Transverse colon (tissue), 4 donors: ENCODE measurements at regions not wholly inside any gene's neighbourhood (a gene's known extent, or its start where the extent isn't known, plus 50 kb on each side); places are given as distances from the start of the nearest gene placed in this dataset.

Experiments
- DNase-seq: peaks from one replicate; pipeline ENCODE4 v3.0.0-alpha.2; 2019
- H3K27ac ChIP-seq, 4 donors: fragments of 200-600 bp; sonication (generic); 2 replicates each; pipeline ENCODE4 v1.5.1; 2016 to 2018; ENCODE audit warnings: inconsistent platforms in 4 of 4
- H3K27me3 ChIP-seq: fragments of 200-600 bp; sonication (generic); 2 replicates; pipeline ENCODE4 v1.5.1; 2017; ENCODE audit warnings: inconsistent platforms
- H3K36me3 ChIP-seq, 4 donors: fragments of 200-600 bp; sonication (generic); 2 replicates each; pipeline ENCODE4 v1.5.1; 2017 to 2019; ENCODE audit warnings: inconsistent platforms in 4 of 4
- H3K4me1 ChIP-seq, 4 donors: fragments of 200-600 bp; sonication (generic); 2 replicates each; pipeline ENCODE4 v1.5.1; 2017 to 2020; ENCODE audit warnings: inconsistent platforms in 4 of 4
- H3K4me3 ChIP-seq, 4 donors: fragments of 200-600 bp; sonication (generic); 1 replicate in 1 of 4; 2 replicates in 3 of 4; pipeline versions ENCODE4 v1.5.1 to v1.6.1; 2017 to 2019; ENCODE audit warnings: inconsistent platforms in 4 of 4
- H3K9me3 ChIP-seq, 2 donors: fragments of 200-600 bp; sonication (generic); 2 replicates each; pipeline ENCODE4 v1.5.1; 2017 to 2019; ENCODE audit warnings: inconsistent platforms in 2 of 2
- EP300 ChIP-seq: sonication (generic); formaldehyde crosslinking; IDR thresholded peaks from one replicate; pipeline ENCODE4 v1.6.1; 2017; ENCODE audit warnings: antibody characterized with exemption, low read depth
- POLR2A ChIP-seq: fragments of 450-650 bp; IDR thresholded peaks from one replicate; pipeline ENCODE4 v1.6.1; 2016; ENCODE audit warnings: antibody characterized with exemption, mild to moderate bottlenecking, moderate library complexity
- POLR2AphosphoS5 ChIP-seq, 3 donors: sonication (generic); formaldehyde crosslinking; IDR thresholded peaks; one replicate each; pipeline ENCODE4 v1.6.1; 2016; ENCODE audit warnings: antibody characterized with exemption in 3 of 3
- WGBS, 2 donors: methylation state at CpG; one replicate each; pipeline ENCODE4 v1.1.5; 2018; ENCODE audit warnings: low coverage in 1 of 2; 5-methylcytosine and 5-hydroxymethylcytosine counted together
- in situ Hi-C, 4 donors: fragments of 200-750 bp; cut with MboI; loops; one replicate each; pipeline versions ENCODE4 v1.15.0 to v1.15.1; 2017; ENCODE audit warnings: low sequenced_read_pairs in 3 of 4, low pct_ligation_motif_present in 1 of 4, low pct_unique_long_range_greater_than_20kb in 1 of 4
- intact Hi-C: fragments of 100-400 bp; cut with DNase I; formaldehyde crosslinking; loops from one replicate; pipeline ENCODE4 v1.15.1; 2023; ENCODE audit warnings: low total_unique reads
- TF ChIP-seq, protein P1 (sequence below), 5 experiments: fragments of 200-600 bp in 3 of 5; fragments of 450-650 bp in 2 of 5; sonication (generic) in 3 of 5; IDR thresholded peaks; 1 replicate in 2 of 5; 2 replicates in 3 of 5; pipeline ENCODE4 v1.5.1; 2016 to 2017; ENCODE audit warnings: antibody characterized with exemption in 5 of 5, inconsistent platforms in 3 of 5, mild to moderate bottlenecking in 2 of 5, moderate library complexity in 1 of 5

- TF ChIP-seq, protein P1, sequence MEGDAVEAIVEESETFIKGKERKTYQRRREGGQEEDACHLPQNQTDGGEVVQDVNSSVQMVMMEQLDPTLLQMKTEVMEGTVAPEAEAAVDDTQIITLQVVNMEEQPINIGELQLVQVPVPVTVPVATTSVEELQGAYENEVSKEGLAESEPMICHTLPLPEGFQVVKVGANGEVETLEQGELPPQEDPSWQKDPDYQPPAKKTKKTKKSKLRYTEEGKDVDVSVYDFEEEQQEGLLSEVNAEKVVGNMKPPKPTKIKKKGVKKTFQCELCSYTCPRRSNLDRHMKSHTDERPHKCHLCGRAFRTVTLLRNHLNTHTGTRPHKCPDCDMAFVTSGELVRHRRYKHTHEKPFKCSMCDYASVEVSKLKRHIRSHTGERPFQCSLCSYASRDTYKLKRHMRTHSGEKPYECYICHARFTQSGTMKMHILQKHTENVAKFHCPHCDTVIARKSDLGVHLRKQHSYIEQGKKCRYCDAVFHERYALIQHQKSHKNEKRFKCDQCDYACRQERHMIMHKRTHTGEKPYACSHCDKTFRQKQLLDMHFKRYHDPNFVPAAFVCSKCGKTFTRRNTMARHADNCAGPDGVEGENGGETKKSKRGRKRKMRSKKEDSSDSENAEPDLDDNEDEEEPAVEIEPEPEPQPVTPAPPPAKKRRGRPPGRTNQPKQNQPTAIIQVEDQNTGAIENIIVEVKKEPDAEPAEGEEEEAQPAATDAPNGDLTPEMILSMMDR (IDR thresholded peaks at IDR 0.05): no peak
- TF ChIP-seq POLR2A (no peak), EP300 (no peak), POLR2AphosphoS5 (IDR thresholded peaks at IDR 0.05) (no peak)
- Histone ChIP-seq H3K27me3 (no peaks in the 10 kb centered on the region), H3K36me3 (peaks cover 0 to 49% (median 14%) of the 10 kb centered on the region in 4 donors), H3K4me3 (no peak overlapping the region), H3K4me1 (no peaks in the 10 kb centered on the region), H3K9me3 (no peaks in the 10 kb centered on the region), H3K27ac (no peak overlapping the region)
- in situ Hi-C loops (no loop called here), intact Hi-C loops (no loop called here)
- WGBS, 2 donors: 89 to 100% methylated on average over 1 to 4 of the region's 4 CpGs
- DNase-seq: no peak
Measured at GRCh38 chr7:149610441-149611011, 112.9 kb upstream of the ZNF746 start.

GRCh38 chr7:149608168-149608567 lies 110.6 kb upstream of the ZNF746 start:
- Histone ChIP-seq H3K4me3 (no peak overlapping the region), H3K27me3 (no peaks in the 10 kb centered on the region), H3K9me3 (no peaks in the 10 kb centered on the region), H3K4me1 (no peaks in the 10 kb centered on the region), H3K27ac (no peak overlapping the region), H3K36me3 (peaks cover 0 to 31% (median 11%) of the 10 kb centered on the region in 4 donors)
- intact Hi-C loops: no loop called here
- no peak for DNase-seq
- in situ Hi-C loops: no loop called here
- no peak for TF ChIP-seq POLR2A
- WGBS, 2 donors: 80 to 97% methylated on average over 2 of the region's 2 CpGs

DNA sequence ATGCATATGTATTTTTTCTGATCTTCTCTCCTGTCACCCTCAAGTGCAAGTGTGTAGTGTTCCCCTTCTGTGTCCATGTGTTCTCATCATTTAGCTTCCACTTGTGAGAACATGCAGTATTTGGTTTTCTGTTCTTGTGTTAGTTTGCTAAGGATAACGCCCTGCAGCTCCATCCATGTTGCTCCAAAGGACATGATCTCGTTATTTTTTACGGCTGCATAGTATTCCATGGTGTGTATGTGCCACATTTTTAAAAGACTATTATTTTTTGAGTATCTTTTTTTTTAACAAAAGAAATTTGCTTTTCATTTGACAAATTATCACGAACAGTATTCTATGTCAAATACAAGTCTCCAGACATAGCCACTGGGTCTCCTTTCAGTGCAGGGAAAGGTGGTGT lies 110.1 kb upstream of the ZNF746 start:
- no peaks in the 10 kb centered on the region for H3K27me3 ChIP-seq
- intact Hi-C loops: no loop called here
- no peak overlapping the region for H3K27ac ChIP-seq
- 97% methylated on average over 4 of the region's 4 CpGs for WGBS, 2 donors
- no peaks in the 10 kb centered on the region for H3K9me3 ChIP-seq
- no peak overlapping the region for H3K4me3 ChIP-seq
- in situ Hi-C loops: no loop called here
- DNase-seq: no peak
- TF ChIP-seq, protein P1 (IDR thresholded peaks at IDR 0.05): no peak
- TF ChIP-seq POLR2A: no peak
- no peak for TF ChIP-seq EP300
- no peak for TF ChIP-seq POLR2AphosphoS5 (IDR thresholded peaks at IDR 0.05)
- H3K36me3 ChIP-seq: peaks cover 0 to 26% (median 10%) of the 10 kb centered on the region in 4 donors
- H3K4me1 ChIP-seq: no peaks in the 10 kb centered on the region

- H3K27ac ChIP-seq: no peak overlapping the region
- H3K4me1 ChIP-seq: no peaks in the 10 kb centered on the region
- WGBS, 2 donors: 95 to 100% methylated on average over 1 to 4 of the region's 4 CpGs
- no peaks in the 10 kb centered on the region for H3K9me3 ChIP-seq
- H3K4me3 ChIP-seq: no peak overlapping the region
- intact Hi-C loops: no loop called here
- H3K27me3 ChIP-seq: no peaks in the 10 kb centered on the region
- DNase-seq: no peak
- in situ Hi-C loops: no loop called here
- no peak for TF ChIP-seq POLR2AphosphoS5 (IDR thresholded peaks at IDR 0.05)
- TF ChIP-seq, protein P1 (IDR thresholded peaks at IDR 0.05): no peak
- no peak for TF ChIP-seq POLR2A
- TF ChIP-seq EP300: no peak
- H3K36me3 ChIP-seq: peaks cover 0 to 26% (median 10%) of the 10 kb centered on the region in 4 donors
Measured at GRCh38 chr7:149606826-149607225, 109.2 kb upstream of the ZNF746 start.

DNA sequence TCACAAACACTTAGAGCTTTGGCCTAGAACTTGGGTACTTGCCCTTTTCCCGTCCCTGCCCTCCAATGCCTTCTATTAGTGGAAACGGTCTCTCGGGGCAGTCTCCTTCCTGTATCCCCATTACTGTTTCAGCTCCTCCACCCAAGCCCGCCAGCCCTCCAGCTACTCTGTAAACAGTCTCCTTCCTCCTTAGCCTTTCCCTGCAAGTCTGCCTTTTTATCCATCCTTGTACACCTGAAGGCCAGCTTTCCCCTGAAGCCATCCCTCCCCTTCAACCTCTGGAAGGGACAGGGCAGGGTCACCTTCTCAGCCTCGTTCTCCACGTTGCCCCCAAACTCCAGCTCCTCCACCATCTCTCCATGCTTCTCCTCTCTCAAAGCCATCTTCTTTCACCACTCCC lies 108.1 kb upstream of the ZNF746 start:
- DNase-seq: no peak
- Histone ChIP-seq H3K4me1 (no peaks in the 10 kb centered on the region), H3K4me3 (no peak overlapping the region), H3K27ac (no peak overlapping the region), H3K27me3 (no peaks in the 10 kb centered on the region), H3K9me3 (no peaks in the 10 kb centered on the region), H3K36me3 (peaks cover 0 to 16% (median 5%) of the 10 kb centered on the region in 4 donors)
- intact Hi-C loops: no loop called here
- 58 to 95% methylated on average over 5 to 6 of the region's 6 CpGs for WGBS, 2 donors
- TF ChIP-seq, protein P1 (IDR thresholded peaks at IDR 0.05): no peak
- no peak for TF ChIP-seq EP300
- no peak for TF ChIP-seq POLR2AphosphoS5 (IDR thresholded peaks at IDR 0.05)
- TF ChIP-seq POLR2A: no peak
- in situ Hi-C loops: no loop called here
